Nephron (organoid): ENCODE measurements at regions not wholly inside any gene's neighbourhood (a gene's known extent, or its start where the extent isn't known, plus 50 kb on each side); places are given as distances from the start of the nearest gene placed in this dataset.

Source experiments
- H3K27ac Mint-ChIP-seq, 3 experiments: 2 replicates each; pipeline ENCODE4 v1.8.0; 2020; ENCODE audit warnings: mixed read lengths in 3 of 3, mild to moderate bottlenecking in 2 of 3, moderate library complexity in 1 of 3
- H3K27me3 Mint-ChIP-seq: 2 replicates; pipeline ENCODE4 v1.8.0; 2021; ENCODE audit warnings: low read depth, mild to moderate bottlenecking, moderate library complexity, mixed read lengths
- H3K36me3 Mint-ChIP-seq: 2 replicates; pipeline ENCODE4 v1.8.0; 2020; ENCODE audit warnings: low read depth, mixed read lengths
- H3K4me1 Mint-ChIP-seq: 2 replicates; pipeline ENCODE4 v1.8.0; 2020; ENCODE audit warnings: mixed read lengths
- H3K4me3 Mint-ChIP-seq, 3 experiments: 2 replicates each; pipeline ENCODE4 v1.8.0; 2020; ENCODE audit warnings: mild to moderate bottlenecking in 3 of 3, mixed read lengths in 3 of 3, moderate library complexity in 2 of 3
- H3K9me3 Mint-ChIP-seq: 2 replicates; pipeline ENCODE4 v1.8.0; 2020; ENCODE audit warnings: mixed read lengths
- CTCF ChIP-seq, 3 experiments: fragments of 200-600 bp; sonication (generic); IDR thresholded peaks; one replicate each; pipeline ENCODE4 v1.5.0; 2021; ENCODE audit warnings: antibody characterized with exemption in 3 of 3; ENCODE audit not compliant: unreplicated experiment in 3 of 3

- Mint-ChIP-seq H3K4me1 (peaks cover 16% of the 10 kb centered on the region), H3K9me3 (peaks cover 5% of the 10 kb centered on the region), H3K27ac (no peak overlapping the region), H3K4me3 (no peak overlapping the region), H3K36me3 (no peaks in the 10 kb centered on the region), H3K27me3 (no peaks in the 10 kb centered on the region)
- TF ChIP-seq CTCF (IDR thresholded peaks at IDR 0.05; ENCODE audit: unreplicated experiment in 3 of 3), result no peak
Observed at GRCh38 chr10:10361301-10361885, 656.3 kb upstream of the CELF2 start.

GRCh38 chr10:10362800-10363199, 654.9 kb upstream of the CELF2 start:
- H3K27ac Mint-ChIP-seq, result no peak overlapping the region
- H3K36me3 Mint-ChIP-seq, result no peaks in the 10 kb centered on the region
- H3K4me3 Mint-ChIP-seq, result no peak overlapping the region
- no peaks in the 10 kb centered on the region for H3K27me3 Mint-ChIP-seq
- no peak for TF ChIP-seq CTCF (IDR thresholded peaks at IDR 0.05; ENCODE audit: unreplicated experiment in 3 of 3)
- peaks cover 5% of the 10 kb centered on the region for H3K9me3 Mint-ChIP-seq
- H3K4me1 Mint-ChIP-seq, result peaks cover 16% of the 10 kb centered on the region

GRCh38 chr10:10363217-10363616, 654.5 kb upstream of the CELF2 start:
- Mint-ChIP-seq H3K36me3 (no peaks in the 10 kb centered on the region), H3K27me3 (no peaks in the 10 kb centered on the region), H3K27ac (no peak overlapping the region), H3K4me1 (peaks cover 16% of the 10 kb centered on the region), H3K9me3 (peaks cover 5% of the 10 kb centered on the region), H3K4me3 (no peak overlapping the region)
- no peak for TF ChIP-seq CTCF (IDR thresholded peaks at IDR 0.05; ENCODE audit: unreplicated experiment in 3 of 3)

GRCh38 chr10:10364902-10365301, 652.8 kb upstream of the CELF2 start:
- Mint-ChIP-seq H3K9me3 (no peaks in the 10 kb centered on the region), H3K36me3 (no peaks in the 10 kb centered on the region), H3K27ac (no peak overlapping the region), H3K27me3 (no peaks in the 10 kb centered on the region), H3K4me1 (peaks cover 12% of the 10 kb centered on the region), H3K4me3 (no peak overlapping the region)
- no peak for TF ChIP-seq CTCF (IDR thresholded peaks at IDR 0.05; ENCODE audit: unreplicated experiment in 3 of 3)

- H3K4me3 Mint-ChIP-seq, result no peak overlapping the region
- H3K9me3 Mint-ChIP-seq, result no peaks in the 10 kb centered on the region
- TF ChIP-seq CTCF (IDR thresholded peaks at IDR 0.05; ENCODE audit: unreplicated experiment in 3 of 3), result no peak
- peaks cover 12% of the 10 kb centered on the region for H3K4me1 Mint-ChIP-seq
- no peaks in the 10 kb centered on the region for H3K27me3 Mint-ChIP-seq
- no peaks in the 10 kb centered on the region for H3K36me3 Mint-ChIP-seq
- H3K27ac Mint-ChIP-seq, result no peak overlapping the region
Observed at GRCh38 chr10:10365676-10366075, 652.0 kb upstream of the CELF2 start.

GRCh38 chr10:10366836-10367235, 650.8 kb upstream of the CELF2 start:
- Mint-ChIP-seq H3K4me1 (peaks cover 7% of the 10 kb centered on the region), H3K27ac (no peak overlapping the region), H3K27me3 (no peaks in the 10 kb centered on the region), H3K9me3 (no peaks in the 10 kb centered on the region), H3K4me3 (no peak overlapping the region), H3K36me3 (no peaks in the 10 kb centered on the region)
- TF ChIP-seq CTCF (IDR thresholded peaks at IDR 0.05; ENCODE audit: unreplicated experiment in 3 of 3), result no peak
